Smooth muscle cell (in vitro differentiated cells): ENCODE measurements at regions not wholly inside any gene's neighbourhood (a gene's known extent, or its start where the extent isn't known, plus 50 kb on each side); places are given as distances from the start of the nearest gene placed in this dataset.

Experiments used
- DNase-seq: peaks from one replicate; lab custom pipeline; 2025; ENCODE audit not compliant: unreplicated experiment; lab: John Stamatoyannopoulos, UW
- H2AFZ ChIP-seq: fragments of 200-600 bp; sonication (generic); 2 replicates; pipeline ENCODE4 v1.6.0; 2016; ENCODE audit warnings: antibody characterized with exemption, low read depth, mild to moderate bottlenecking
- H3F3A ChIP-seq: fragments of 200-600 bp; sonication (generic); 2 replicates; pipeline ENCODE4 v1.6.0; 2017; ENCODE audit warnings: antibody characterized with exemption, low read depth
- H3K27ac ChIP-seq: fragments of 200-600 bp; sonication (generic); 2 replicates; pipeline ENCODE4 v1.5.1; 2016; ENCODE audit warnings: low read depth, mild to moderate bottlenecking
- H3K27me3 ChIP-seq: fragments of 200-600 bp; sonication (generic); 2 replicates; pipeline ENCODE4 v1.6.1; 2016; ENCODE audit warnings: low read depth, mild to moderate bottlenecking
- H3K36me3 ChIP-seq: fragments of 200-600 bp; sonication (generic); 2 replicates; pipeline ENCODE4 v1.5.1; 2016; ENCODE audit warnings: low read depth
- H3K4me1 ChIP-seq: fragments of 200-600 bp; sonication (generic); 2 replicates; pipeline ENCODE4 v1.5.1; 2016; ENCODE audit warnings: low read depth
- H3K4me2 ChIP-seq: fragments of 200-600 bp; sonication (generic); 2 replicates; pipeline ENCODE4 v1.6.0; 2016; ENCODE audit warnings: mild to moderate bottlenecking
- H3K4me3 ChIP-seq: fragments of 200-600 bp; sonication (generic); 2 replicates; pipeline ENCODE4 v1.5.1; 2016; ENCODE audit warnings: mild to moderate bottlenecking
- H3K79me2 ChIP-seq: fragments of 200-600 bp; sonication (generic); 2 replicates; pipeline ENCODE4 v1.6.0; 2016; ENCODE audit warnings: low read depth, mild to moderate bottlenecking
- H3K9ac ChIP-seq: fragments of 200-600 bp; sonication (generic); 2 replicates; pipeline ENCODE4 v1.6.0; 2016; ENCODE audit warnings: low read depth
- H3K9me3 ChIP-seq: fragments of 200-600 bp; sonication (generic); replicated peaks from 2 replicates; pipeline ENCODE4 v1.5.1; 2016; ENCODE audit warnings: low read depth
- H4K20me1 ChIP-seq: fragments of 200-600 bp; sonication (generic); 2 replicates; pipeline ENCODE4 v1.6.0; 2016; ENCODE audit warnings: low read depth
- WGBS: methylation state at CpG from one replicate; pipeline ENCODE4 v1.1.7; 2016; ENCODE audit warnings: low lambda C conversion rate; 5-methylcytosine and 5-hydroxymethylcytosine counted together
- TF ChIP-seq, protein P1 (sequence below): fragments of 200-600 bp; sonication (generic); IDR thresholded peaks from 2 replicates; pipeline ENCODE4 v1.5.1; 2017; ENCODE audit warnings: borderline replicate concordance, mild to moderate bottlenecking, antibody characterized with exemption; ENCODE audit not compliant: insufficient read depth, poor library complexity, severe bottlenecking

DNA sequence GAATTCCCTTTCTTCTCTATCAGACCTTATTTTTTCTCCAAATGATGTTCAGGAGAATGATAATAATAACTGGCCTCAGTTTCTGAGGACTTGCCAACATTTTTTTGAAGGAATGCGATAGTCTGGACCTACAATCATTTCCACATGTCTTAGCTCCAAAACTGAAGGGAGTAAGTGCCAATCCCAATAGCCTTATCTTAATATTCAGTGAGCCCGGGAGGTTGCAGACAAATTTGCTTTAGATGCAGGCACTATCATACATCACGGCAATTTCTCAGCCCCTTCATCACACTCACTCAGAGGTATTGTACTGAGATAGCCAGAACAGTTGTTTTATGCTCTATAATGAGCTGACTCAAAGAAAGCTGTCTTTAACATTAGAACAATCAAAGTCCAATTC, 796.9 kb downstream of the ADGRL2 start:
- H3K27me3 ChIP-seq = no peaks in the 10 kb centered on the region
- no peaks in the 10 kb centered on the region for H3K36me3 ChIP-seq
- TF ChIP-seq, protein P1, sequence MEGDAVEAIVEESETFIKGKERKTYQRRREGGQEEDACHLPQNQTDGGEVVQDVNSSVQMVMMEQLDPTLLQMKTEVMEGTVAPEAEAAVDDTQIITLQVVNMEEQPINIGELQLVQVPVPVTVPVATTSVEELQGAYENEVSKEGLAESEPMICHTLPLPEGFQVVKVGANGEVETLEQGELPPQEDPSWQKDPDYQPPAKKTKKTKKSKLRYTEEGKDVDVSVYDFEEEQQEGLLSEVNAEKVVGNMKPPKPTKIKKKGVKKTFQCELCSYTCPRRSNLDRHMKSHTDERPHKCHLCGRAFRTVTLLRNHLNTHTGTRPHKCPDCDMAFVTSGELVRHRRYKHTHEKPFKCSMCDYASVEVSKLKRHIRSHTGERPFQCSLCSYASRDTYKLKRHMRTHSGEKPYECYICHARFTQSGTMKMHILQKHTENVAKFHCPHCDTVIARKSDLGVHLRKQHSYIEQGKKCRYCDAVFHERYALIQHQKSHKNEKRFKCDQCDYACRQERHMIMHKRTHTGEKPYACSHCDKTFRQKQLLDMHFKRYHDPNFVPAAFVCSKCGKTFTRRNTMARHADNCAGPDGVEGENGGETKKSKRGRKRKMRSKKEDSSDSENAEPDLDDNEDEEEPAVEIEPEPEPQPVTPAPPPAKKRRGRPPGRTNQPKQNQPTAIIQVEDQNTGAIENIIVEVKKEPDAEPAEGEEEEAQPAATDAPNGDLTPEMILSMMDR = no peak
- H3K9ac ChIP-seq = no peak overlapping the region
- no peak for DNase-seq
- no peaks in the 10 kb centered on the region for H3K4me1 ChIP-seq
- no peaks in the 10 kb centered on the region for H3K79me2 ChIP-seq
- H4K20me1 ChIP-seq = no peaks in the 10 kb centered on the region
- no peaks in the 10 kb centered on the region for H3F3A ChIP-seq
- H3K4me2 ChIP-seq = no peak overlapping the region
- no peak overlapping the region for H2AFZ ChIP-seq
- no peak overlapping the region for H3K27ac ChIP-seq
- no peaks in the 10 kb centered on the region for H3K9me3 ChIP-seq
- no peak overlapping the region for H3K4me3 ChIP-seq
- WGBS = 84% methylated on average over 3 of the region's 3 CpGs

DNA sequence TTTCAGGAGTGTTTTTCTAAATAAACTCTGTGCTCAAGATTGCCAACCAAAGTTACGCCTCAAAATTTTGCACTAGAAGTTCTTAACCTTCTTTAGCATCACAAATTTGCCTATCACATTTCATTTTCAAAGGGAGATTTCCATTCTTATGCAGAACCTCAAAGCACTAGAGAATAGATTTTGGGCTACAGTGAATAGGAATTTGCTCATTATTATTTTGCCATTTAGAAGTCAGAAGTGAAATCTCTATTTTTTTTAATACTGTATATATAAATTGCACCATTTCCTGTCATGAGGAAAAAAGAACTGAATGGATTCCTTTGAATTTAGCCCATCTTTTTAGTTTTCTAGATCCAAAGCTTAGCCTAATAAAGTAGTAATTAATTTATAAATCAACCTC, 796.4 kb downstream of the ADGRL2 start:
- no peak overlapping the region for H3K27ac ChIP-seq
- no peaks in the 10 kb centered on the region for H3K4me1 ChIP-seq
- H3K36me3 ChIP-seq = no peaks in the 10 kb centered on the region
- no peak for DNase-seq
- no peaks in the 10 kb centered on the region for H3K9me3 ChIP-seq
- no peaks in the 10 kb centered on the region for H3K79me2 ChIP-seq
- H3F3A ChIP-seq = no peaks in the 10 kb centered on the region
- no peak overlapping the region for H3K4me2 ChIP-seq
- H3K4me3 ChIP-seq = no peak overlapping the region
- H3K27me3 ChIP-seq = no peaks in the 10 kb centered on the region
- H3K9ac ChIP-seq = no peak overlapping the region
- no peak overlapping the region for H2AFZ ChIP-seq
- TF ChIP-seq, protein P1 = no peak
- WGBS = 89% methylated on average over 1 of the region's 1 CpG
- no peaks in the 10 kb centered on the region for H4K20me1 ChIP-seq

DNA sequence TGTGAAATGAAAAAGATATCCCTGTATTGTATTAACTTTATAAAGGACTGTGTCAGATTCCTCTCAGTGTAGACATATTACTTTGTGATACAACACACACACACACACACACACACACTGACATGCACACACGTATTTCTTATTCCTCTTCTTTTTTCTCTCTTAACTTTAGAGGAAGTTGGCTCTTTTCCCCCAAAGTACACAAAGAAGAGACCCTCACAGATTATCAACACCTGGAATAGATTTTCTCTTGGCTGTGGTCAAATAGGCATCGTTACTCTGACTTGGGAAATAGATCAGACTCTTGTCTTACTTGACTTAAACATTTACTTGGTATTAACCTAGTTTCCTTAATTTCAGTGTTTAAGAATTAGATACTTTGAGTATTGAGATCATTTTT, 792.8 kb downstream of the ADGRL2 start:
- no peak for DNase-seq
- H4K20me1 ChIP-seq = no peaks in the 10 kb centered on the region
- TF ChIP-seq, protein P1 = no peak
- H3K9me3 ChIP-seq = no peaks in the 10 kb centered on the region
- WGBS = 88% methylated on average over 2 of the region's 2 CpGs
- no peak overlapping the region for H3K4me3 ChIP-seq
- no peak overlapping the region for H3K9ac ChIP-seq
- H2AFZ ChIP-seq = no peak overlapping the region
- H3F3A ChIP-seq = no peaks in the 10 kb centered on the region
- no peaks in the 10 kb centered on the region for H3K36me3 ChIP-seq
- no peak overlapping the region for H3K4me2 ChIP-seq
- no peaks in the 10 kb centered on the region for H3K4me1 ChIP-seq
- H3K79me2 ChIP-seq = no peaks in the 10 kb centered on the region
- H3K27me3 ChIP-seq = no peaks in the 10 kb centered on the region
- no peak overlapping the region for H3K27ac ChIP-seq

DNA sequence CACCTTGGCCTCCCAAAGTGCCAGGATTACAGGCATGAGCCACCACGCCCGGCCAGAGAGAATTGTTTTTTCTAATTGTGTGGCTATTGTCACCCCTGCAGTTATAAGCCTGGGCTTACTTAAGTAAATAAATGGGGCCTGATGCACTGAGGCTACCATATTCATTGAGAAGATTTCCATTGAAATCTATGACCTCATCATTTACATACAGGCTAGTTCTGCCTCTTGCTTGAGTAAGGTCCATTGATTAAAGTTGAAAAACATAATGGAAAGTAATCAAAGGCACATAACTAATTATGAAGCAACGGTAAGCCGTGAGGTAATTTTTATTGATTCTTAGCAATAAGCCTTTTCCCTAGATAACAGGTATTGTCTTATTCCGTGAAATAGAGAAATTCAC, 788.9 kb downstream of the ADGRL2 start:
- Histone ChIP-seq H3K9ac (no peak overlapping the region), H4K20me1 (no peaks in the 10 kb centered on the region), H3K4me2 (no peak overlapping the region), H3K79me2 (no peaks in the 10 kb centered on the region), H3K36me3 (no peaks in the 10 kb centered on the region), H3K9me3 (no peaks in the 10 kb centered on the region), H3K27me3 (no peaks in the 10 kb centered on the region), H3K4me1 (no peaks in the 10 kb centered on the region), H3K4me3 (no peak overlapping the region), H3F3A (no peaks in the 10 kb centered on the region), H3K27ac (no peak overlapping the region), H2AFZ (no peak overlapping the region)
- no peak for DNase-seq
- TF ChIP-seq, protein P1 = no peak
- WGBS = 96% methylated on average over 5 of the region's 5 CpGs
